ENCODE measurements at regions not wholly inside any gene's neighbourhood (a gene's known extent, or its start where the extent isn't known, plus 50 kb on each side); places are given as distances from the start of the nearest gene placed in this dataset.

- no peak for TF ChIP-seq CTCF (IDR thresholded peaks at IDR 0.05)
- no peak for TF ChIP-seq POLR2A (IDR thresholded peaks at IDR 0.05)
These were observed 631.9 kb upstream of the ANKRD30A start for GRCh38 chr10:36493516-36493880.

All from Peyer's patch (tissue), 4 donors.